ENCODE measurements at regions not wholly inside any gene's neighbourhood (a gene's known extent, or its start where the extent isn't known, plus 50 kb on each side); places are given as distances from the start of the nearest gene placed in this dataset.
"Not testable (repeated sequence)": the region's sequence is repeated elsewhere in the genome, so short reads cannot be mapped to it uniquely, and the experiment has no call there.

- peaks cover 8% of the 10 kb centered on the region for H3K9me3 Mint-ChIP-seq
- no peaks in the 10 kb centered on the region for H3K36me3 Mint-ChIP-seq (ENCODE audit: low read depth)
- CTCF ChIA-PET, result no interaction called here
- DNase-seq, result no peak
- no peak overlapping the region for H3K27ac Mint-ChIP-seq
- no peak overlapping the region for H3K4me3 Mint-ChIP-seq
- intact Hi-C loops (cut with micrococcal nuclease), result no loop called here
- no peaks in the 10 kb centered on the region for H3K27me3 Mint-ChIP-seq (ENCODE audit: low read depth)
- no peaks in the 10 kb centered on the region for H3K4me1 Mint-ChIP-seq (ENCODE audit: low read depth)
Measured at GRCh38 chr4:34466411-34466810, 1777.9 kb downstream of the ARAP2 start.

- Mint-ChIP-seq H3K4me3 (no peak overlapping the region), H3K4me1 (ENCODE audit: low read depth) (no peaks in the 10 kb centered on the region), H3K27me3 (ENCODE audit: low read depth) (no peaks in the 10 kb centered on the region), H3K27ac (no peak overlapping the region), H3K9me3 (peaks cover 8% of the 10 kb centered on the region), H3K36me3 (ENCODE audit: low read depth) (no peaks in the 10 kb centered on the region)
- no peak for DNase-seq
- CTCF ChIA-PET, result no interaction called here
- intact Hi-C loops (cut with micrococcal nuclease), result no loop called here
Measured at GRCh38 chr4:34469516-34469915, 1774.8 kb downstream of the ARAP2 start.

- CTCF ChIA-PET, result no interaction called here
- Mint-ChIP-seq H3K36me3 (ENCODE audit: low read depth) (no peaks in the 10 kb centered on the region), H3K27me3 (ENCODE audit: low read depth) (no peaks in the 10 kb centered on the region), H3K4me1 (ENCODE audit: low read depth) (no peaks in the 10 kb centered on the region), H3K27ac (no peak overlapping the region), H3K4me3 (no peak overlapping the region), H3K9me3 (peaks cover 4% of the 10 kb centered on the region)
- DNase-seq, result no peak
- intact Hi-C loops (cut with micrococcal nuclease), result no loop called here
Measured at GRCh38 chr4:34485252-34485651, 1759.1 kb downstream of the ARAP2 start.

- no peak for DNase-seq
- no peaks in the 10 kb centered on the region for H3K36me3 Mint-ChIP-seq (ENCODE audit: low read depth)
- intact Hi-C loops (cut with micrococcal nuclease), result no loop called here
- H3K27ac Mint-ChIP-seq, result no peak overlapping the region
- H3K27me3 Mint-ChIP-seq (ENCODE audit: low read depth), result no peaks in the 10 kb centered on the region
- H3K4me3 Mint-ChIP-seq, result no peak overlapping the region
- peaks cover 5% of the 10 kb centered on the region for H3K9me3 Mint-ChIP-seq
- H3K4me1 Mint-ChIP-seq (ENCODE audit: low read depth), result no peaks in the 10 kb centered on the region
- CTCF ChIA-PET, result no interaction called here
Measured at GRCh38 chr4:34486461-34487363, 1757.6 kb downstream of the ARAP2 start.

- DNase-seq, result no peak
- H3K9me3 Mint-ChIP-seq, result peaks cover 10% of the 10 kb centered on the region
- CTCF ChIA-PET, result no interaction called here
- H3K27me3 Mint-ChIP-seq (ENCODE audit: low read depth), result no peaks in the 10 kb centered on the region
- intact Hi-C loops (cut with micrococcal nuclease), result no loop called here
- H3K4me3 Mint-ChIP-seq, result no peak overlapping the region
- no peaks in the 10 kb centered on the region for H3K4me1 Mint-ChIP-seq (ENCODE audit: low read depth)
- H3K27ac Mint-ChIP-seq, result no peak overlapping the region
- H3K36me3 Mint-ChIP-seq (ENCODE audit: low read depth), result no peaks in the 10 kb centered on the region
Measured at GRCh38 chr4:34492414-34492813, 1751.9 kb downstream of the ARAP2 start.

GRCh38 chr4:34502086-34502485 is 1742.2 kb downstream of the ARAP2 start:
- Mint-ChIP-seq H3K4me1 (ENCODE audit: low read depth) (no peaks in the 10 kb centered on the region), H3K36me3 (ENCODE audit: low read depth) (no peaks in the 10 kb centered on the region), H3K9me3 (peaks cover 1% of the 10 kb centered on the region), H3K4me3 (no peak overlapping the region), H3K27ac (no peak overlapping the region), H3K27me3 (ENCODE audit: low read depth) (no peaks in the 10 kb centered on the region)
- no peak for DNase-seq
- intact Hi-C loops (cut with micrococcal nuclease), result no loop called here
- CTCF ChIA-PET, result no interaction called here

- H3K4me3 Mint-ChIP-seq, result not testable (repeated sequence)
Measured at GRCh38 chr4:34504731-34505130, 1739.6 kb downstream of the ARAP2 start.

GRCh38 chr4:34506511-34507092 is 1737.7 kb downstream of the ARAP2 start:
- intact Hi-C loops (cut with micrococcal nuclease); H3K27ac Mint-ChIP-seq; H3K27me3 Mint-ChIP-seq (ENCODE audit: low read depth); H3K4me1 Mint-ChIP-seq (ENCODE audit: low read depth); CTCF ChIA-PET; H3K36me3 Mint-ChIP-seq (ENCODE audit: low read depth); H3K9me3 Mint-ChIP-seq; H3K4me3 Mint-ChIP-seq; DNase-seq: not testable (repeated sequence)

More at GRCh38 chr4:34504731-34505130, 1739.6 kb downstream of the ARAP2 start:
- intact Hi-C loops (cut with micrococcal nuclease); H3K27me3 Mint-ChIP-seq (ENCODE audit: low read depth); CTCF ChIA-PET; H3K36me3 Mint-ChIP-seq (ENCODE audit: low read depth); H3K9me3 Mint-ChIP-seq; H3K4me1 Mint-ChIP-seq (ENCODE audit: low read depth); DNase-seq; H3K27ac Mint-ChIP-seq: not testable (repeated sequence)

- Mint-ChIP-seq H3K4me1 (ENCODE audit: low read depth) (no peaks in the 10 kb centered on the region), H3K27ac (no peak overlapping the region), H3K27me3 (ENCODE audit: low read depth) (no peaks in the 10 kb centered on the region), H3K36me3 (ENCODE audit: low read depth) (no peaks in the 10 kb centered on the region), H3K4me3 (no peak overlapping the region), H3K9me3 (peaks cover 13% of the 10 kb centered on the region)
- CTCF ChIA-PET, result no interaction called here
- intact Hi-C loops (cut with micrococcal nuclease), result no loop called here
- DNase-seq, result no peak
Measured at GRCh38 chr4:34512616-34513015, 1731.7 kb downstream of the ARAP2 start.

GRCh38 chr4:34516524-34516923 is 1727.8 kb downstream of the ARAP2 start:
- DNase-seq, result no peak
- H3K27ac Mint-ChIP-seq, result no peak overlapping the region
- H3K9me3 Mint-ChIP-seq, result peaks cover 13% of the 10 kb centered on the region
- H3K4me3 Mint-ChIP-seq, result no peak overlapping the region
- no peaks in the 10 kb centered on the region for H3K36me3 Mint-ChIP-seq (ENCODE audit: low read depth)
- no peaks in the 10 kb centered on the region for H3K27me3 Mint-ChIP-seq (ENCODE audit: low read depth)
- CTCF ChIA-PET, result no interaction called here
- intact Hi-C loops (cut with micrococcal nuclease), result no loop called here
- H3K4me1 Mint-ChIP-seq (ENCODE audit: low read depth), result no peaks in the 10 kb centered on the region

GRCh38 chr4:34534916-34535315 is 1709.4 kb downstream of the ARAP2 start:
- Mint-ChIP-seq H3K27ac (no peak overlapping the region), H3K36me3 (ENCODE audit: low read depth) (no peaks in the 10 kb centered on the region), H3K4me3 (no peak overlapping the region), H3K27me3 (ENCODE audit: low read depth) (no peaks in the 10 kb centered on the region), H3K4me1 (ENCODE audit: low read depth) (no peaks in the 10 kb centered on the region), H3K9me3 (peaks cover 7% of the 10 kb centered on the region)
- DNase-seq, result no peak
- intact Hi-C loops (cut with micrococcal nuclease), result no loop called here
- CTCF ChIA-PET, result no interaction called here

- Mint-ChIP-seq H3K9me3 (peaks cover 4% of the 10 kb centered on the region), H3K36me3 (ENCODE audit: low read depth) (no peaks in the 10 kb centered on the region), H3K4me1 (ENCODE audit: low read depth) (no peaks in the 10 kb centered on the region), H3K4me3 (no peak overlapping the region), H3K27ac (no peak overlapping the region), H3K27me3 (ENCODE audit: low read depth) (no peaks in the 10 kb centered on the region)
- intact Hi-C loops (cut with micrococcal nuclease), result no loop called here
- CTCF ChIA-PET, result interaction anchor here (0.5 kb wide), 1 partner anchor 59 kb away, joined by 3 read pairs; no protein-coding TSS in a partner anchor
- DNase-seq, result no peak
Measured at GRCh38 chr4:34566091-34566490, 1678.2 kb downstream of the ARAP2 start.

- CTCF ChIA-PET, result no interaction called here
- Mint-ChIP-seq H3K9me3 (peaks cover 9% of the 10 kb centered on the region), H3K27me3 (ENCODE audit: low read depth) (no peaks in the 10 kb centered on the region), H3K27ac (no peak overlapping the region), H3K4me1 (ENCODE audit: low read depth) (no peaks in the 10 kb centered on the region), H3K36me3 (ENCODE audit: low read depth) (no peaks in the 10 kb centered on the region), H3K4me3 (no peak overlapping the region)
- no peak for DNase-seq
- intact Hi-C loops (cut with micrococcal nuclease), result no loop called here
Measured at GRCh38 chr4:34572026-34572425, 1672.3 kb downstream of the ARAP2 start.
